GM21786 (cell line): ENCODE measurements at regions not wholly inside any gene's neighbourhood (a gene's known extent, or its start where the extent isn't known, plus 50 kb on each side); places are given as distances from the start of the nearest gene placed in this dataset.
"Not testable (repeated sequence)": the region's sequence is repeated elsewhere in the genome, so short reads cannot be mapped to it uniquely, and the experiment has no call there.

Source experiments
- ATAC-seq: cut with Tn5 transposase; IDR thresholded peaks from one replicate; pipeline ENCODE4 v1.9.1; 2021; ENCODE audit not compliant: unreplicated experiment

- no peak for ATAC-seq
Observed at GRCh38 chr10:53223851-53224250, 451.3 kb upstream of the MBL2 start.

- ATAC-seq = no peak
Observed at GRCh38 chr10:53222806-53223205, 450.2 kb upstream of the MBL2 start.

GRCh38 chr10:53209944-53210611, 437.5 kb upstream of the MBL2 start:
- ATAC-seq = no peak

- no peak for ATAC-seq
Observed at GRCh38 chr10:53183733-53184132, 411.1 kb upstream of the MBL2 start.

GRCh38 chr10:53177468-53177867, 404.9 kb upstream of the MBL2 start:
- no peak for ATAC-seq

- no peak for ATAC-seq
Observed at GRCh38 chr10:53166325-53166724, 393.7 kb upstream of the MBL2 start.

GRCh38 chr10:53162856-53163255, 390.3 kb upstream of the MBL2 start:
- no peak for ATAC-seq

GRCh38 chr10:53161231-53161630, 388.6 kb upstream of the MBL2 start:
- no peak for ATAC-seq

- not testable (repeated sequence) for ATAC-seq
Observed at GRCh38 chr10:53155674-53156073, 383.1 kb upstream of the MBL2 start.

- no peak for ATAC-seq
Observed at GRCh38 chr10:53153831-53154230, 381.2 kb upstream of the MBL2 start.

- ATAC-seq = no peak
Observed at GRCh38 chr10:53140506-53140905, 367.9 kb upstream of the MBL2 start.

- ATAC-seq = no peak
Observed at GRCh38 chr10:53135897-53136253, 363.3 kb upstream of the MBL2 start.

- ATAC-seq = peak; percentile 80
Observed at GRCh38 chr10:53135213-53135896, 362.8 kb upstream of the MBL2 start.

- ATAC-seq = no peak
Observed at GRCh38 chr10:53134050-53134449, 361.5 kb upstream of the MBL2 start.

GRCh38 chr10:53130337-53130736, 357.8 kb upstream of the MBL2 start:
- ATAC-seq = no peak

GRCh38 chr10:53127686-53128085, 355.1 kb upstream of the MBL2 start:
- no peak for ATAC-seq

GRCh38 chr10:53123311-53123710, 350.7 kb upstream of the MBL2 start:
- ATAC-seq = no peak

- ATAC-seq = peak; percentile 57
Observed at GRCh38 chr10:53122281-53122680, 349.7 kb upstream of the MBL2 start.

- no peak for ATAC-seq
Observed at GRCh38 chr10:53115660-53116059, 343.1 kb upstream of the MBL2 start.

- ATAC-seq = no peak
Observed at GRCh38 chr10:53111529-53111928, 338.9 kb upstream of the MBL2 start.

- no peak for ATAC-seq
Observed at GRCh38 chr10:53109320-53109719, 336.7 kb upstream of the MBL2 start.

GRCh38 chr10:53108317-53108934, 335.8 kb upstream of the MBL2 start:
- peak; percentile 46 for ATAC-seq
